ENCODE measurements at regions not wholly inside any gene's neighbourhood (a gene's known extent, or its start where the extent isn't known, plus 50 kb on each side); places are given as distances from the start of the nearest gene placed in this dataset.
"Not testable (repeated sequence)": the region's sequence is repeated elsewhere in the genome, so short reads cannot be mapped to it uniquely, and the experiment has no call there.

DNA sequence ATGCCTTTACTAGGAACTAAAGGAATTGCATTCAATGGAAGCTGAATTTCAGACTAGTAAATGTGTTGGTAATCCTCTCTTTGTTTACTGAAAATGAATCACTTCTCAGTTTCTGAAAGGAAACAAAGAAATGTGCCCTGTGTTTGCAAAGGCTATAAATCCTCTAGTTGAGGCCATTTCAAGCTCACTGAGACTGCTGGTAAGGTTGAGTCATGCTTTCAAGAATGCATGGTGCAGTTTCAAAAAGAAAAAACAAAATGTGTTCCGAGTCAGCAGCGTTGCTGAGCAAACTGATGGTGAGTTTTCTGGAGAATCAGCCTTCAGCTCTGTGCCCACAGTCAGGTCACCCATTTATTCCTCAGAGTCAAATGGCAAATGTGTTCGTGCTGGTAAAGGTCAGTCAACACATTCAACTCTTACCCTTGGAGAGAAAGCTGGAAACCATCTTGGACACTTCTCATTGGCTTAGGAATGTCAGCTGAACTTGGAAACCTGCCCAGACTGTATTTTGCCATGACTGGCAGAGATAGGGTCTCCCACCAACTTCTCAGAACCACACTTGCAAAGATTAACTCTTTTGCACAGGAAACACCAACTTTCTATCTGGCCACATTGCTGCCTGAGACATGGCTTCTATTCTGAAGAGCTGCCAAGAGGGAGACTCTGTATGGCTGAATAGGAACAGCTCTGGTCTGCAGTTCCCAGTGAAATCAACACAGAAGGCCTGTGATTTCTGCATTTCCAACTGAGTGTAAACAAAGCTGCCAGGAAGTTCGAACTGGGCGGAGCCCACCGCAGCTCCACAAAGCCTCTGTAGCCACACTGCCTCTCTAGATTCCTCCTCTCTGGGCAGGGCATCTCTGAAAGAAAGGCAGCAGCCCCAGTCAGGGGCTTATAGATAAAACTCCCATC, 484.4 kb downstream of the ATP23 start:
- DNase-seq (ENCODE audit: extremely low read depth in 1 of 11, low read depth in 9 of 11, low spot score in 4 of 11) = peak in 4 of 11 donors; percentile 8 to 28 (median 16)

GRCh38 chr12:58426437-58426836, 485.1 kb downstream of the ATP23 start:
- DNase-seq (ENCODE audit: extremely low read depth in 1 of 11, low read depth in 9 of 11, low spot score in 4 of 11) = not testable (repeated sequence)

GRCh38 chr12:58433959-58434358, 486.3 kb downstream of the LRIG3 start:
- DNase-seq (ENCODE audit: extremely low read depth in 1 of 11, low read depth in 9 of 11, low spot score in 4 of 11) = no peak

DNA sequence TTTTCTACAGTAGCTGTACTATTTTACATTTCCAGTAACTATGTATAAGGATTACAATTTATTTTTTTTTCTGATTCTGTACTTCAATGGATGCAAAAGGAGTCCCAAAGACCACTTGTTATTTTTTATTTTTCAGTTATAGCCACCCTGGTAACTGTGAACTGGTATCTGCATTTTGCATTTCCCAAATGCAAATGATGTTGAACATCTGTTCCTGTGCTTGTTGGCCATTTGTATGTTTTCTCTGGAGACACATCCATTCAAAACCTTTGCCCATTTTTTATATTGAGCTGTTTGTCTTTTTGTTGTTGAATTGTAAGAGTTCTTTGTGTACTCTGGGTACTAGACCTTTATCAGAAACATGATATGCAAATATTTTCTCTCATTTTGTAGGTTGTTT, 485.6 kb downstream of the LRIG3 start:
- no peak for DNase-seq (ENCODE audit: extremely low read depth in 1 of 11, low read depth in 9 of 11, low spot score in 4 of 11)

DNA sequence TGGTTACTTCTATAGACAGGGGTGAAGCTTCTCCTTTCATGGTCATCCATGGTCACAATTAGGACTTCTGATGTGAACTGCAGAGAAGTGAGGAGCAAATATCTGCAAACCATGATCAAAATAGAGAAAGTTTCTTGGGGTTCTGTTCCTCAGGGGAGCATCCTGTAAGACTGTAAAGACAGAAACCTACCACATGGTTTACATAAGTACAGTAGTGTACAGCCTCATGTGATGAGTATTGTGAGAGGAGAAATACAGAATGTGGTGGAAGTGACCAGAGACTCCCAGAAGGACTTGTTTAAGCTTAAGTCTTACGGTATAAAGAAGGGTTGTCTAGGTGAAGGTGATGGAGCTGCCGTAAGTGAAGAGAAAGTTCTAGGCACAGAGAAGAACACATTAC, 484.7 kb downstream of the LRIG3 start:
- DNase-seq (ENCODE audit: extremely low read depth in 1 of 11, low read depth in 9 of 11, low spot score in 4 of 11) = no peak

DNA sequence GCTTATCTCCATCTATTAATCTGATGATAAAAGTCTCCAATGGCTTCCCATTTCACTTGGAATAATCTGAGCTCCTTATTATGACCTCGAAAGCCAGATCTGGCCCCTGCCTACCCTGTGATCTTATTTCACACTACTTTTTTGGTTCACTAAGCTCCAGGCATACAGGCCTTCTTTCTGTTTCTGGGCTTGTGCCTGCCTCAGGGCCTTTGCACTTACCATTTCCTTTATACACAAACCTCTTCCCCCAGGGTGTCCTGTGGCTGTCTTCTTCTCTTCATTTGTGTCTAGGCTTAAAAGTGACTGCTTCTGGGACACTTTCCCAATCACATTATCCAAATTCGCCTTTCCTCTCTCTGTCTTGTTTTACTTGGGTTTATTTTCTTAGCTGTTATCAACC, 478.8 kb downstream of the LRIG3 start:
- no peak for DNase-seq (ENCODE audit: extremely low read depth in 1 of 11, low read depth in 9 of 11, low spot score in 4 of 11)

GRCh38 chr12:58443273-58443980, 476.9 kb downstream of the LRIG3 start:
- DNase-seq (ENCODE audit: extremely low read depth in 1 of 11, low read depth in 9 of 11, low spot score in 4 of 11) = no peak

- no peak for DNase-seq (ENCODE audit: extremely low read depth in 1 of 11, low read depth in 9 of 11, low spot score in 4 of 11)
Observed at GRCh38 chr12:58443981-58444371, 476.3 kb downstream of the LRIG3 start.

- DNase-seq (ENCODE audit: extremely low read depth in 1 of 11, low read depth in 9 of 11, low spot score in 4 of 11) = no peak
Observed at GRCh38 chr12:58450868-58451482, 469.3 kb downstream of the LRIG3 start.

DNA sequence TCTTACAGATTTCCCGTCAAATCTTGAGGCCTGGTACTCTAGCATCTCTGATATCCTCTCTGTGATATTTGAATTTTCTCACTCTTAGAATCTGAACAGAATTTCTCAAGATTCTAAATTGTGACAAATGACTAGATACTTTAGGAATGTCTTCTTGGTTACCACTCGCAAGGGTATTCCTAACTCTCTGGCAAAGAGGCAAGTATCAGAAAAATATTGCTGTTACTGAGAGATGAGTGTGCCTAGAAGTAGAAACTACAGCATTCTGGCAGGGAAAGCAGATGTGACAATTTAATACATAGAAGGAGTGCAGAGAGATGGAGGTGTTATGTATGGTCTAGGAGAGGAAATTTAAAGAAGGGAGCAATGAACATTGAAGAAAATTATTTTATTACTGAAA, 467.8 kb downstream of the LRIG3 start:
- DNase-seq (ENCODE audit: extremely low read depth in 1 of 11, low read depth in 9 of 11, low spot score in 4 of 11) = no peak

DNA sequence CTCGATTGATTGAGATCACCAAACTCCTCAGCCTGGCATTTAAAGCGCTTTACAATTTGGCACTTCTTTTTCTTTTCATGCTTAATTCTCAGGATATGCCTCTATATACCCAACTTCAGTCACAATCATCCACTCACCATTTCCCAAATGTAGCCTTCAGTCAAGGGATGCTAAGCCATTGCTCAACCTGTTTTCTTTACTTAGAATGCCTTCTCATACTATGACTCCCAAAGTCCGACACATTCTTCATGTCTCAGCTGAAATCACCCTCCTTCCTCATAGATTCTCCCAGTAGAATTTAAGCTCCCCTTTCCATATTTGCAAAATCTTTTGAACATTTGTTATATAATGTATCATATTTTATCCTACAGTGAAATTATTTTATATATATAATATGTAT, 467.0 kb downstream of the LRIG3 start:
- no peak for DNase-seq (ENCODE audit: extremely low read depth in 1 of 11, low read depth in 9 of 11, low spot score in 4 of 11)

DNA sequence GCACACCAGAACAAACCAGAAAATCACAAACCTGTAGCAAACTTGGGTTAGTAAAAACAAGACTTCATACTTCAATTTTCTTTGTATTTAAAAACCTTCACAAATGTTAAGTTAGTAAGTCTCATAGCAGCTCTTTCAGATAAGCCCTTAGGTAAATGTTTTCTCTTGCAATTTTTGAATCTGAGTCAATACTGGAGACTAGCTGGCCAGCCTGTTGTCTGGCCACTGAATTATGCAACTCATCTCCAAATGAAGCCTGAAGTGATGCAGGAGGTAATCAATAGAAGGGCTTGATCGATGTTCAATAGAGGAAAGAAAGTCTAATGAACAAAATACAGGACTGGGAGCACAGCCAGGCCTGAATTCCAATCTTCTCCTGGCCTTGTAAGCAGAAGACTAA, 465.2 kb downstream of the LRIG3 start:
- DNase-seq (ENCODE audit: extremely low read depth in 1 of 11, low read depth in 9 of 11, low spot score in 4 of 11) = no peak

DNA sequence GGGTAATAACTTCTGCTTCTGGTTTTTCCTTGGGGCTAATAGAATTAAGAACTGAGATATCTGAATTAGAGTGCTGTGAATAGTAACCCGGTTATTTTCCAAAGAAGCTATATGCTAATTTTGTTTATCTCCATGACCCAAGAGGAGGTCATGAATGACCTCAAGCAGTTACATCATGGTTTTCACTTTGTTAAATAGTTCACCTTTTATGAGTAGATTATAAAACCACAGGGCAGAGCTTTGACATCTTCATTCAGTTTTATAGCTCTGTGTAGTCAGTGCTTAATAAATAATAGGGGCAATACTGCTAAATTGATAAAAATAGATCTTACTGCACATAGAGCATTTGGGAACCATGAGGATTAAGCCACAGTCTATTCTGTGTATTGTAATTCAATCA, 462.2 kb downstream of the LRIG3 start:
- DNase-seq (ENCODE audit: extremely low read depth in 1 of 11, low read depth in 9 of 11, low spot score in 4 of 11) = no peak

DNA sequence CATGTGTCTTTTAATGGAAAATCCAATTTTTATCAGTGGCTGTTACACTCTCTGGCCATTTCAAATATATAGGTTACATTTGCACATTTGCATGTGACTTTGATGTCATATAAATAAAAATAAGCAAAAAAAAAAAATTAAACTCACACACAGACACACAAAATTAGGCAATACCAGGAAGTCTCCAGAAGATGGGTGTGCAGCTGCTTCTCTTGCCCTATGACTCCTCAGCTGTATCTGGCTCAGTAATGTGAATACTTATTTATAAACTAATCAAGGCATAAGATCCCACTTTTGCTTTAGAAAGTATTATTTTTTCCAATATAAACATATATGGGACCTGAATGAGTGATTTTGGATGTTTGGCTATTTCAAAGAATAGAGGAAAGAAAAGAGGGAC, 461.1 kb downstream of the LRIG3 start:
- DNase-seq (ENCODE audit: extremely low read depth in 1 of 11, low read depth in 9 of 11, low spot score in 4 of 11) = no peak

- DNase-seq (ENCODE audit: extremely low read depth in 1 of 11, low read depth in 9 of 11, low spot score in 4 of 11) = no peak
Observed at GRCh38 chr12:58463051-58463450, 457.3 kb downstream of the LRIG3 start.

- DNase-seq (ENCODE audit: extremely low read depth in 1 of 11, low read depth in 9 of 11, low spot score in 4 of 11) = no peak
Observed at GRCh38 chr12:58465418-58465817, 454.9 kb downstream of the LRIG3 start.

DNA sequence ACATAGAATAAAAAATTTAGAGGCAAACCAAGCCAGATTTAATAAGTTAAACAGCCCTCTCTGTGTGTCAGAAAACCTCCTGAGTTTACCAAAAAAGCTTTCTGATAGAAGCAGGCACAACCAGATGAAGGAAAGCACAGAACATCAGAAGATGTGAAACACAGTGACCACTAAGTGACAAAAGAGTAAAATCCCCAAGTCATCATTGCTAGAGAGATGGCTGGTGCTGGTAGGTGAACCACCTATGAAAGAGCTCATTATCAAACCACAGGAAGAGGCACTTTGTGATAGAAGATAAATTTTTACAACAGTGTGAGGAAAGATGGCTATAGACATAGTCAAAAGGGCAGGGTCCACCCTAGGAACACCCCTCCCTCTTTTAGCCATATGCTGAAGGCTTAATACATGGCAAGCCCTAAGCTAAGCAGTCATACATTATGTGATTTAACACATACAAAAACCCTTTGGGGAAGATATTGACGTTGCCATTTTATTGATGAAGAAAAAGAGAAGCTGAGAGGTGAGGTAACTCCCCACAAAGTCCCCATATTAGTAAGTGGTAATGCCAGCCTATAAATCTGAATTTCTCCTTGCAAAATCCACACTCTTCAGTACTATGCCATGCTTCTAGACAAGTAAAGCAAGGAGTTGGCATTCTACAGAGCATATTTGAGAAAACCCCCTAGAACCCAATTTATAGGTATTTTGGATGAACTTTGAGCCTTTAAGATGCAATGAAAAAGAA, 449.9 kb downstream of the LRIG3 start:
- DNase-seq (ENCODE audit: extremely low read depth in 1 of 11, low read depth in 9 of 11, low spot score in 4 of 11) = no peak

GRCh38 chr12:58479401-58479800, 440.9 kb downstream of the LRIG3 start:
- DNase-seq (ENCODE audit: extremely low read depth in 1 of 11, low read depth in 9 of 11, low spot score in 4 of 11) = no peak

DNA sequence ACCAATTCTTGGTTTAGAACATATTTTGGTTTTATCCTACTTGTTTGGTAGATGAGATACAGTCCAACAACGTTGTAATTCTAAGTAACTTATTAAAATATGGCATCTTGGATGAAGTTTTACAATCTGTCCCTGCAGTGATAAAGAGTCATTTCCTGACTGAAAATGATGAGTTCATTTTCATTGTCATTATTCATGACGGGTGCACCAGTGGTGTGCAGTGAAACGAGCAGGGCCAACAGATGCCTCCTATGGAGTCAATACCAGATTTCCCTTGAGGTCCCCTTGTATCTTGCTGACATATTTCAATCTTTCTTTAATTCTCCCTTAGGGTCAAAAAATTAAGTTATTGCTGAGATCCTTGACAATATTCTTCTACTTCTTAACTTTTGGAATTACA, 438.5 kb downstream of the LRIG3 start:
- DNase-seq (ENCODE audit: extremely low read depth in 1 of 11, low read depth in 9 of 11, low spot score in 4 of 11) = no peak
